Effector memory CD8-positive, alpha-beta T cell (primary cell): ENCODE measurements at regions not wholly inside any gene's neighbourhood (a gene's known extent, or its start where the extent isn't known, plus 50 kb on each side); places are given as distances from the start of the nearest gene placed in this dataset.

Experiments
- ATAC-seq: fragments of 150-1000 bp; cut with Tn5 transposase; replicated peaks from 2 replicates; pipeline ENCODE4 v1.10.0; 2021; ENCODE audit warnings: mild to moderate bottlenecking, moderate library complexity
- DNase-seq, 3 experiments: peaks; one replicate each; pipeline ENCODE4 v3.0.0; 2021
- H3K27ac Mint-ChIP-seq, 2 donors: one replicate each; pipeline ENCODE4 v1.8.0; 2022; ENCODE audit warnings: mild to moderate bottlenecking in 2 of 2, mixed read lengths in 2 of 2, moderate library complexity in 2 of 2
- H3K27me3 Mint-ChIP-seq, 2 donors: one replicate each; pipeline ENCODE4 v1.8.0; 2022; ENCODE audit warnings: mixed read lengths in 2 of 2
- H3K36me3 Mint-ChIP-seq: one replicate; pipeline ENCODE4 v1.8.0; 2022; ENCODE audit warnings: mild to moderate bottlenecking, moderate library complexity, mixed read lengths; ENCODE audit not compliant: insufficient read depth
- H3K4me1 Mint-ChIP-seq, 2 donors: one replicate each; pipeline ENCODE4 v1.8.0; 2022; ENCODE audit warnings: low read depth in 2 of 2, mixed read lengths in 2 of 2
- H3K4me3 Mint-ChIP-seq, 2 donors: one replicate each; pipeline ENCODE4 v1.8.0; 2022; ENCODE audit warnings: mild to moderate bottlenecking in 2 of 2, mixed read lengths in 2 of 2, moderate library complexity in 2 of 2
- H3K9me3 Mint-ChIP-seq, 2 donors: one replicate each; pipeline ENCODE4 v1.8.0; 2022; ENCODE audit warnings: mixed read lengths in 2 of 2

- peaks cover 70 to 86% of the 10 kb centered on the region in 2 donors for H3K27me3 Mint-ChIP-seq
- no peaks in the 10 kb centered on the region for H3K36me3 Mint-ChIP-seq
- DNase-seq (no peak), ATAC-seq (no peak)
- no peak overlapping the region for H3K4me3 Mint-ChIP-seq
- H3K9me3 Mint-ChIP-seq = no peaks in the 10 kb centered on the region
- no peaks in the 10 kb centered on the region for H3K4me1 Mint-ChIP-seq
- H3K27ac Mint-ChIP-seq = no peak overlapping the region
Measured at GRCh38 chr17:73973586-73974409, 229.7 kb upstream of the RPL38 start.

- Mint-ChIP-seq H3K4me1 (no peaks in the 10 kb centered on the region), H3K27me3 (peaks cover 68 to 84% of the 10 kb centered on the region in 2 donors), H3K4me3 (no peak overlapping the region), H3K9me3 (no peaks in the 10 kb centered on the region), H3K36me3 (no peaks in the 10 kb centered on the region), H3K27ac (no peak overlapping the region)
- no peak for DNase-seq
- no peak for ATAC-seq
Measured at GRCh38 chr17:73974536-73974935, 228.9 kb upstream of the RPL38 start.

- DNase-seq = no peak
- Mint-ChIP-seq H3K27me3 (peaks cover 65 to 84% of the 10 kb centered on the region in 2 donors), H3K4me1 (no peaks in the 10 kb centered on the region), H3K4me3 (no peak overlapping the region), H3K9me3 (no peaks in the 10 kb centered on the region), H3K27ac (no peak overlapping the region), H3K36me3 (peaks cover 2% of the 10 kb centered on the region)
- ATAC-seq = no peak
Measured at GRCh38 chr17:73976147-73976546, 227.3 kb upstream of the RPL38 start.

GRCh38 chr17:73976676-73977521 is 226.6 kb upstream of the RPL38 start:
- H3K4me1 Mint-ChIP-seq = no peaks in the 10 kb centered on the region
- no peak for DNase-seq
- no peak overlapping the region for H3K27ac Mint-ChIP-seq
- peaks cover 2% of the 10 kb centered on the region for H3K36me3 Mint-ChIP-seq
- no peak for ATAC-seq
- H3K9me3 Mint-ChIP-seq = no peaks in the 10 kb centered on the region
- H3K27me3 Mint-ChIP-seq = peaks cover 69 to 84% of the 10 kb centered on the region in 2 donors
- no peak overlapping the region for H3K4me3 Mint-ChIP-seq

- H3K27ac Mint-ChIP-seq = no peak overlapping the region
- H3K36me3 Mint-ChIP-seq = peaks cover 2% of the 10 kb centered on the region
- no peak for ATAC-seq
- no peak for DNase-seq
- peaks cover 8% of the 10 kb centered on the region in 2 donors for H3K4me1 Mint-ChIP-seq
- no peaks in the 10 kb centered on the region for H3K9me3 Mint-ChIP-seq
- H3K4me3 Mint-ChIP-seq = no peak overlapping the region
- H3K27me3 Mint-ChIP-seq = peaks cover 64 to 89% of the 10 kb centered on the region in 2 donors
Measured at GRCh38 chr17:73980517-73980916, 223.0 kb upstream of the RPL38 start.

- peaks cover 9% of the 10 kb centered on the region in 2 donors for H3K4me1 Mint-ChIP-seq
- ATAC-seq = no peak
- H3K4me3 Mint-ChIP-seq = no peak overlapping the region
- H3K27ac Mint-ChIP-seq = no peak overlapping the region
- no peaks in the 10 kb centered on the region for H3K9me3 Mint-ChIP-seq
- DNase-seq = no peak
- peaks cover 2% of the 10 kb centered on the region for H3K36me3 Mint-ChIP-seq
- H3K27me3 Mint-ChIP-seq = peaks cover 41 to 69% of the 10 kb centered on the region in 2 donors
Measured at GRCh38 chr17:73982871-73983270, 220.6 kb upstream of the RPL38 start.

- H3K36me3 Mint-ChIP-seq = peaks cover 2% of the 10 kb centered on the region
- no peak for ATAC-seq
- no peak overlapping the region for H3K4me3 Mint-ChIP-seq
- H3K4me1 Mint-ChIP-seq = peaks cover 9% of the 10 kb centered on the region in 2 donors
- H3K9me3 Mint-ChIP-seq = no peaks in the 10 kb centered on the region
- DNase-seq = no peak
- H3K27ac Mint-ChIP-seq = no peak overlapping the region
- peaks cover 32 to 60% of the 10 kb centered on the region in 2 donors for H3K27me3 Mint-ChIP-seq
Measured at GRCh38 chr17:73983621-73984400, 219.7 kb upstream of the RPL38 start.

- Mint-ChIP-seq H3K27ac (no peak overlapping the region), H3K4me3 (no peak overlapping the region), H3K36me3 (no peaks in the 10 kb centered on the region)
Measured at GRCh38 chr17:73984941-73985340, 218.5 kb upstream of the RPL38 start.

GRCh38 chr17:73985466-73986015 is 217.9 kb upstream of the RPL38 start:
- Mint-ChIP-seq H3K36me3 (no peaks in the 10 kb centered on the region), H3K4me1 (peaks cover 9% of the 10 kb centered on the region in 2 donors), H3K4me3 (no peak overlapping the region)

More at GRCh38 chr17:73984941-73985340, 218.5 kb upstream of the RPL38 start:
- peaks cover 9% of the 10 kb centered on the region in 2 donors for H3K4me1 Mint-ChIP-seq
- ATAC-seq = no peak
- no peak for DNase-seq
- H3K9me3 Mint-ChIP-seq = no peaks in the 10 kb centered on the region
- H3K27me3 Mint-ChIP-seq = peaks cover 24 to 50% of the 10 kb centered on the region in 2 donors

GRCh38 chr17:73986641-73987177 is 216.8 kb upstream of the RPL38 start:
- H3K27me3 Mint-ChIP-seq = peaks cover 11 to 39% of the 10 kb centered on the region in 2 donors
- H3K4me1 Mint-ChIP-seq = peaks cover 9% of the 10 kb centered on the region in 2 donors
- ATAC-seq (no peak), DNase-seq (no peak)
- no peak overlapping the region for H3K4me3 Mint-ChIP-seq
- no peaks in the 10 kb centered on the region for H3K36me3 Mint-ChIP-seq
- H3K9me3 Mint-ChIP-seq = no peaks in the 10 kb centered on the region
- H3K27ac Mint-ChIP-seq = peak overlapping the region in 1 of 2 donors; percentile 26

More at GRCh38 chr17:73985466-73986015, 217.9 kb upstream of the RPL38 start:
- Mint-ChIP-seq H3K27me3 (peaks cover 21 to 44% of the 10 kb centered on the region in 2 donors), H3K27ac (no peak overlapping the region), H3K9me3 (no peaks in the 10 kb centered on the region)
- no peak for ATAC-seq
- no peak for DNase-seq

- peaks cover 9% of the 10 kb centered on the region in 2 donors for H3K4me1 Mint-ChIP-seq
- no peaks in the 10 kb centered on the region for H3K36me3 Mint-ChIP-seq
- ATAC-seq (no peak), DNase-seq (no peak)
- no peak overlapping the region for H3K4me3 Mint-ChIP-seq
- no peak overlapping the region for H3K27ac Mint-ChIP-seq
- no peaks in the 10 kb centered on the region for H3K9me3 Mint-ChIP-seq
- peaks cover 7 to 34% of the 10 kb centered on the region in 2 donors for H3K27me3 Mint-ChIP-seq
Measured at GRCh38 chr17:73987395-73987794, 216.1 kb upstream of the RPL38 start.

- Mint-ChIP-seq H3K36me3 (no peaks in the 10 kb centered on the region), H3K27ac (no peak overlapping the region), H3K4me3 (no peak overlapping the region), H3K27me3 (peaks cover 2 to 33% of the 10 kb centered on the region in 2 donors), H3K4me1 (peaks cover 5 to 9% of the 10 kb centered on the region in 2 donors), H3K9me3 (no peaks in the 10 kb centered on the region)
- no peak for ATAC-seq
- no peak for DNase-seq
Measured at GRCh38 chr17:73987845-73988509, 215.5 kb upstream of the RPL38 start.
